ENCODE measurements at regions not wholly inside any gene's neighbourhood (a gene's known extent, or its start where the extent isn't known, plus 50 kb on each side); places are given as distances from the start of the nearest gene placed in this dataset.

DNA sequence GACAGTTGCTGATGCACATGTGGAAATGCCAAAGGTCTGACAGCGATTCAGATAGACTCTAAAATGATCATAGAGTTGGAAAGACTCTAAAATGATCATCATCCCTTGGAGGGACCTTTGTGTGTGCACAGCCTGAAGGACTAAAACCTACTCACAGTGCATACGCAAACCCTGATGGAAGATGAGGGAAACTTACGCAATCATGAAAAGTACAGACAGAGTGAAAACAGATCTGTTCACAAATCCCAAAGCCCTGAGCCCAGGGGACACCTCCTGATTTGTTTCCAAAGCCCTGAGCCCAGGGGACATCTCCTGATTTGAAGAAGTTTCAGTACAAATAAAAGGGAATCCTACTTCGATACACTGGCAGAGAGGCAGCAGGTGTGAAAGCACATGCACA is 79.3 kb upstream of the PROX1 start:
- no peak for DNase-seq

DNA sequence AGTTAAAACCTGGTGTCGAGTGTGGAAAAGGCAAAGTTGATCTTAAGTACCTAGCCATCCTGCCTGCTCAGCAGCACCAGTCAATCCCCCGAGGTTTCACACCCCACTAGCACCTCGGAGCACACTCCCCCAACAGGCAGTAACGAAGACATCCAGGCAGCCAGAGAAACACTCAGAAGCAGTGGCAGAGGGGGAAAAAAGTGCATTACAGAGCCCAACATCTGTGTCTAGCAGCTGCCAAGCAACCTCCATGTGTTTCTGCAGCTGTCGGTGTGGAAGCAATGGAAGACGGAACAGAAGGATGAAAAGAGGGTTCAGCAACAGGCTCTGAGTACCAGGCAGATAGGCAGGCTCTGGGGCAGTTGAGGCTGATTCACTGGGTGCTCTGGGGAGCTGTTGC is 73.4 kb upstream of the PROX1 start:
- DNase-seq = no peak

GRCh38 chr1:213921311-213921710 is 66.5 kb upstream of the PROX1 start:
- no peak for DNase-seq

DNA sequence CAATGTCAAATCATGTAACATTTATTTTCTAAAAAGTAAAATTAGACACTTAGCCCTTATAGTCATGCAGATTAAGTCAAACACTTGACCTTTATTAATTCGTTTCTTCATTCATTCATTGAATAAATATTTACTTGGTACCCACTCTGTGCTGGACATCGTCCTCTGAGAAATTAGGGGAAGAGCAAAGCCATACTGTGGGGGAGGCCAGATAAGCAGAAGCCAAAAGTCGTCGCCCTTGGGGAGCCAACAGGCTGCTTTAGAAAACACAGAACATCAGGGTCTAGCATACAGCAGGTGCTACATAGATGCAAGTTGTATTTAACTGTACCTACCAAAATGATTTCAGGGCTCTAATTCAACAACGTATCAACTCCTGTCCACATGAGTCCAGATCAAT is 66.1 kb upstream of the PROX1 start:
- no peak for DNase-seq

DNA sequence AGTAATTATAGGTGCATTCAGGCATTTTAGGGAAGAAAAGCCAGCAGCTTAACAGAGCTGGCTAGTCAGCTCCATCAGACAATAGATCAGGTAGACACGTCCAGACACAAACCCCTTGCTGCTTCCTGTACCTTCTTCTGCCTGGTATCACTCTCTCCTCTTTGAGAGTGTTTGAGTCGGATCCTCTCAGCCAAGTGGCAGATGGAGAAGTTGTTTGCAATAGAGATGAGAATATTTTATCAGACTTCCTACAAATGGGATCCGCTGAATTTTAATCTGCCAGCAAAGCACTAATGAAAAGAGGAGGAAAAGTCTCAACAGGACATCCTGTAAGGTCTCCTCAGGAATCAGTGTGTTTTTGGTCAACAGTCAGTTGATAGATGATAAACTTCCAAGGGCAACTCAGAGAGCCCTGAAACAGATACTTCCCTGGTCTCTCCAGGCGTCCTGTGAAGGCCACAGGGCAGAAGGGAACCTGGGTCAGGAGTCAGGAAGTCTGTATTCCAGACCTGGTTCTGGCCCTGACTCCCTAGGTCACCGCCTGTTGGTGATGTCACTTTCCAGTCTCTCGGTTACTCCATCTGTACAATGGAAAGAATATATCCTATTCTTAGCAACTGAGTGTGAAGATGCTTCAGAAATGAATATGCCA is 62.1 kb upstream of the PROX1 start:
- DNase-seq = no peak

DNA sequence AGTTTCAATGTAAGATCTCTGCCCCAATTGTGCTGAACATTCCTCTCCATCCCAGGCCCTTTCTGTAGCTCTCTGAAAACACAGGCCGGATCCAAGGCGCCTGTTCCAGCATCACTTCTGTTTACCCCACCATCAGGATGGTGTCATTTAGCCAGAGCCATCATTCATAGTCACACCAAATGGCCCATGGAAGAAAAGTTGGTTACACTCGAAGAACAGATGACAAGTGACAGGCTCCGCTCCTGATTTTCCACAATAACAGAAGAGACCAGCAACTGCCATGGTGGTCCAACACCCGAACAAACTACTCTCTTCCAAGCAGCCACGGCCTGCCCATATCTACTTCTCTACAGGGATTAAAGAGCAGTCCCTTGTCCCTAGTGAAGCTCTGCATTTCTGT is 59.9 kb upstream of the PROX1 start:
- no peak for DNase-seq

DNA sequence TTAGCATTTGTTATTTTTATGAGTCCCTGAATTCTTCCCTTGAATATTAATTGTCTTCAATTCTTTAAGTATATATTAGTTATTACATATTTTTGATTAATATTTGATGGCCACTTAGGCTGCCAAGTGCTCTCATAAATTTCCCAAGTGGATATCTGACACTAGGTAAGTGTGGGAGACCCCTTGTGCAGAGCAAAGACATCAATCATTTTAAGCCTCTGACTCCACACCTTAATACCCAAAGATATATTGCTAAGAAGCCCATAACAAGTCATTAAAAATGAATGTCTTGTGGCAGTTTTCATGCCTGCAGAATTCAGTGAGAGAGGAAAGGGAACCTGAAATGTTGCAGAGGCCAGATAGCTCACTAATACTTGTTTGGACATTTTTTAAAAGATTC is 58.4 kb upstream of the PROX1 start:
- no peak for DNase-seq

DNA sequence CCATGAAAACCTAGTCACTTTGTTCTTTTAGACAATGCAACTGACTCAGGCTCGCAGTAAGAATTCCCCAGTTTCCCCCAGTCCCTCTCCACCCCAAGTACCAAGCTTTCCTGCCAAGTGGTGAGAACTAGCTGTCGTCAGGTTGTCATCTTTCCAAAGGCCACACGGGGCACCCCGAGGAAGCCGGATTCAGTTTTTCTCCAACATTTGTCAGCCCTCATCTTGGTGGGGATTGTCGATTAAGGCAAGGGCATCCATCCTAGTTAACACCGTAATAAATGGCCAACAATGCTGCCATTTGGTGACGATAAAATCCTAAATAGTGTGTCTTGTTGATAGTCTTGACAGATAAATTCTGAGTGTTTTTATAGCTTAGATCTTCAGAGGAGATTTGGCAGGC is 55.9 kb upstream of the PROX1 start:
- DNase-seq = no peak

- DNase-seq = no peak
Measured at GRCh38 chr1:213933336-213933735, 54.4 kb upstream of the PROX1 start.

GRCh38 chr1:213934649-213935048 is 53.1 kb upstream of the PROX1 start:
- no peak for DNase-seq

GRCh38 chr1:213936571-213936970 is 51.2 kb upstream of the PROX1 start:
- no peak for DNase-seq
